Hepatocyte (in vitro differentiated cells): ENCODE measurements at regions not wholly inside any gene's neighbourhood (a gene's known extent, or its start where the extent isn't known, plus 50 kb on each side); places are given as distances from the start of the nearest gene placed in this dataset.

Experiments
- DNase-seq: peaks from one replicate; pipeline ENCODE4 v3.0.0-alpha.2; 2016; ENCODE audit warnings: low spot score
- H2AFZ ChIP-seq: fragments of 200-600 bp; sonication (generic); 2 replicates; pipeline ENCODE4 v1.6.0; 2016; ENCODE audit warnings: antibody characterized with exemption, mild to moderate bottlenecking
- H3K27ac ChIP-seq: fragments of 200-600 bp; sonication (generic); 2 replicates; pipeline ENCODE4 v1.5.1; 2016; ENCODE audit warnings: mild to moderate bottlenecking
- H3K27me3 ChIP-seq: fragments of 200-600 bp; sonication (generic); 2 replicates; pipeline ENCODE4 v1.6.1; 2016
- H3K36me3 ChIP-seq: fragments of 200-600 bp; sonication (generic); replicated peaks from 2 replicates; pipeline ENCODE4 v1.5.1; 2016; ENCODE audit warnings: low read depth; ENCODE audit not compliant: insufficient read depth
- H3K4me1 ChIP-seq: fragments of 200-600 bp; sonication (generic); 2 replicates; pipeline ENCODE4 v1.5.1; 2016; ENCODE audit warnings: mild to moderate bottlenecking, moderate library complexity; ENCODE audit not compliant: insufficient read depth
- H3K4me2 ChIP-seq: fragments of 200-600 bp; sonication (generic); 2 replicates; pipeline ENCODE4 v1.6.0; 2016
- H3K4me3 ChIP-seq: fragments of 200-600 bp; sonication (generic); 2 replicates; pipeline ENCODE4 v1.5.1; 2016; ENCODE audit warnings: mild to moderate bottlenecking
- H3K79me2 ChIP-seq: fragments of 200-600 bp; sonication (generic); 2 replicates; pipeline ENCODE4 v1.6.0; 2017; ENCODE audit warnings: mild to moderate bottlenecking
- H3K9me2 ChIP-seq: fragments of 200-600 bp; sonication (generic); replicated peaks from 2 replicates; pipeline ENCODE4 v1.6.0; 2017; ENCODE audit warnings: mild to moderate bottlenecking; ENCODE audit not compliant: insufficient read depth
- H3K9me3 ChIP-seq: fragments of 200-600 bp; sonication (generic); 2 replicates; pipeline ENCODE4 v1.5.1; 2016; ENCODE audit warnings: low read depth, mild to moderate bottlenecking
- H4K20me1 ChIP-seq: fragments of 200-600 bp; sonication (generic); 2 replicates; pipeline ENCODE4 v1.6.0; 2016; ENCODE audit warnings: mild to moderate bottlenecking; ENCODE audit not compliant: insufficient read depth, poor library complexity, severe bottlenecking
- CTCF ChIP-seq: fragments of 200-600 bp; sonication (generic); IDR thresholded peaks from 2 replicates; pipeline ENCODE4 v1.5.1; 2016; ENCODE audit warnings: antibody characterized with exemption, mild to moderate bottlenecking; ENCODE audit not compliant: poor library complexity
- EZH2 ChIP-seq: fragments of 200-600 bp; sonication (generic); IDR thresholded peaks from 2 replicates; pipeline ENCODE4 v1.6.1; 2016; ENCODE audit warnings: antibody characterized with exemption, mild to moderate bottlenecking, borderline replicate concordance
- EZH2phosphoT487 ChIP-seq: fragments of 200-600 bp; sonication (generic); IDR thresholded peaks from one replicate; pipeline ENCODE4 v1.6.1; 2018; ENCODE audit warnings: antibody characterized with exemption, mild to moderate bottlenecking, low read depth, moderate library complexity; ENCODE audit not compliant: unreplicated experiment, severe bottlenecking
- WGBS: methylation state at CpG from one replicate; pipeline ENCODE4 v1.1.6; 2016; ENCODE audit warnings: low lambda C conversion rate; ENCODE audit errors: missing lambda C conversion rate; 5-methylcytosine and 5-hydroxymethylcytosine counted together

GRCh38 chr5:83837265-83837907, 116.7 kb upstream of the HAPLN1 start:
- WGBS: 83% methylated on average over 4 of the region's 4 CpGs
- H3K36me3 ChIP-seq: no peaks in the 10 kb centered on the region
- no peaks in the 10 kb centered on the region for H3K79me2 ChIP-seq
- peaks cover 4% of the 10 kb centered on the region for H3K4me1 ChIP-seq
- no peak overlapping the region for H3K4me2 ChIP-seq
- H4K20me1 ChIP-seq: no peaks in the 10 kb centered on the region
- no peaks in the 10 kb centered on the region for H3K9me3 ChIP-seq
- no peak for DNase-seq
- H3K4me3 ChIP-seq: no peak overlapping the region
- no peaks in the 10 kb centered on the region for H3K27me3 ChIP-seq
- H2AFZ ChIP-seq: no peak overlapping the region
- no peak overlapping the region for H3K27ac ChIP-seq
- TF ChIP-seq EZH2phosphoT487 (no peak), CTCF (no peak), EZH2 (no peak)
- H3K9me2 ChIP-seq: no peaks in the 10 kb centered on the region

GRCh38 chr5:83834306-83834705, 113.7 kb upstream of the HAPLN1 start:
- Histone ChIP-seq H4K20me1 (no peaks in the 10 kb centered on the region), H3K36me3 (no peaks in the 10 kb centered on the region), H3K9me3 (no peaks in the 10 kb centered on the region), H3K4me3 (no peak overlapping the region), H3K79me2 (no peaks in the 10 kb centered on the region), H3K27ac (no peak overlapping the region), H2AFZ (no peak overlapping the region), H3K4me1 (peaks cover under 1% of the 10 kb centered on the region), H3K4me2 (no peak overlapping the region), H3K9me2 (no peaks in the 10 kb centered on the region), H3K27me3 (no peaks in the 10 kb centered on the region)
- no peak for DNase-seq
- TF ChIP-seq EZH2phosphoT487: no peak
- no peak for TF ChIP-seq CTCF
- no peak for TF ChIP-seq EZH2
- WGBS: 86% methylated on average over 5 of the region's 5 CpGs

GRCh38 chr5:83831834-83832233, 111.2 kb upstream of the HAPLN1 start:
- Histone ChIP-seq H3K4me2 (no peak overlapping the region), H4K20me1 (no peaks in the 10 kb centered on the region), H2AFZ (no peak overlapping the region), H3K36me3 (no peaks in the 10 kb centered on the region), H3K9me3 (no peaks in the 10 kb centered on the region), H3K27ac (no peak overlapping the region), H3K4me1 (no peaks in the 10 kb centered on the region), H3K9me2 (no peaks in the 10 kb centered on the region), H3K4me3 (no peak overlapping the region), H3K27me3 (no peaks in the 10 kb centered on the region), H3K79me2 (no peaks in the 10 kb centered on the region)
- WGBS: 97% methylated on average over 1 of the region's 1 CpG
- no peak for TF ChIP-seq EZH2
- no peak for TF ChIP-seq EZH2phosphoT487
- no peak for TF ChIP-seq CTCF
- DNase-seq: no peak

GRCh38 chr5:83827111-83827557, 106.5 kb upstream of the HAPLN1 start:
- no peak overlapping the region for H2AFZ ChIP-seq
- WGBS: 89% methylated on average over 1 of the region's 1 CpG
- H3K9me2 ChIP-seq: no peaks in the 10 kb centered on the region
- H4K20me1 ChIP-seq: no peaks in the 10 kb centered on the region
- TF ChIP-seq EZH2phosphoT487: no peak
- TF ChIP-seq EZH2: no peak
- no peak for TF ChIP-seq CTCF
- no peak overlapping the region for H3K4me3 ChIP-seq
- H3K36me3 ChIP-seq: no peaks in the 10 kb centered on the region
- H3K79me2 ChIP-seq: no peaks in the 10 kb centered on the region
- no peak for DNase-seq
- no peak overlapping the region for H3K27ac ChIP-seq
- H3K4me2 ChIP-seq: no peak overlapping the region
- H3K4me1 ChIP-seq: no peaks in the 10 kb centered on the region
- no peaks in the 10 kb centered on the region for H3K27me3 ChIP-seq
- H3K9me3 ChIP-seq: no peaks in the 10 kb centered on the region
